Adipocyte (in vitro differentiated cells): ENCODE measurements at regions not wholly inside any gene's neighbourhood (a gene's known extent, or its start where the extent isn't known, plus 50 kb on each side); places are given as distances from the start of the nearest gene placed in this dataset.
A peak's percentile ranks its signal among the peaks of the same experiment; 100 is the strongest.
"Not testable (repeated sequence)": the region's sequence is repeated elsewhere in the genome, so short reads cannot be mapped to it uniquely, and the experiment has no call there.

ENCODE experiments used
- DNase-seq: peaks from one replicate; pipeline ENCODE4 v3.0.0-alpha.2; 2015; ENCODE audit warnings: low read depth
- H3K27me3 ChIP-seq: replicated peaks from 2 replicates; pipeline ENCODE4 v1.7.0; 2013; ENCODE audit warnings: mild to moderate bottlenecking, low read length, moderate library complexity; ENCODE audit not compliant: control insufficient read depth, insufficient read depth
- H3K36me3 ChIP-seq: 2 replicates; pipeline ENCODE4 v1.7.0; 2013; ENCODE audit warnings: low read length, mild to moderate bottlenecking, moderate library complexity; ENCODE audit not compliant: control insufficient read depth, insufficient read depth, severe bottlenecking
- H3K4me1 ChIP-seq: 2 replicates; pipeline ENCODE4 v1.7.0; 2013; ENCODE audit warnings: mild to moderate bottlenecking, low read length, moderate library complexity; ENCODE audit not compliant: control insufficient read depth, insufficient read depth
- H3K4me3 ChIP-seq: 2 replicates; pipeline ENCODE4 v1.7.0; 2013; ENCODE audit warnings: mild to moderate bottlenecking, low read length, moderate library complexity
- H3K9ac ChIP-seq: 2 replicates; pipeline ENCODE4 v1.7.0; 2013; ENCODE audit warnings: mild to moderate bottlenecking, low read length, moderate library complexity
- H3K9me3 ChIP-seq: 2 replicates; pipeline ENCODE4 v1.7.0; 2013; ENCODE audit warnings: mild to moderate bottlenecking, low read length, moderate library complexity; ENCODE audit not compliant: control insufficient read depth

DNA sequence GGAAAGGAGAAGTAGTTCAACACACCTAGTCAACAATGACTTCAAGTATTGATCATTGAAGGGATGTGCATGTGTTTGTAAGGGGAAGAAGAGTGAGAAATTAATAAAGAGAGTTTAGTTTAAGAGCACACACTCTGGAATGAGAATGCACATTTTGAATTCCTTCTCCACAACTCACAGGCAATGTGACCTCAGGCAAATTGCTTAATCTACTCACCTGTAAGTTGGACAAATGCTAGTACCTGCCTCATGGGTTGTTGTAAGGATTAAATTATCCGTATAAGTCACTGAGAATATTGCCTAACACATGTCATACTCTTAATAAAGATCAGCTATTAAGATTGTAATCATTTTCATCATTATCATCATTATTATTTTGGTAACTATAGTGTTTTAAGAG lies 204.0 kb upstream of the NFIA start:
- no peaks in the 10 kb centered on the region for H3K27me3 ChIP-seq
- H3K9me3 ChIP-seq = no peaks in the 10 kb centered on the region
- no peak for DNase-seq
- H3K9ac ChIP-seq = no peak overlapping the region
- peaks cover 7% of the 10 kb centered on the region for H3K4me1 ChIP-seq
- no peaks in the 10 kb centered on the region for H3K36me3 ChIP-seq
- H3K4me3 ChIP-seq = no peak overlapping the region

DNA sequence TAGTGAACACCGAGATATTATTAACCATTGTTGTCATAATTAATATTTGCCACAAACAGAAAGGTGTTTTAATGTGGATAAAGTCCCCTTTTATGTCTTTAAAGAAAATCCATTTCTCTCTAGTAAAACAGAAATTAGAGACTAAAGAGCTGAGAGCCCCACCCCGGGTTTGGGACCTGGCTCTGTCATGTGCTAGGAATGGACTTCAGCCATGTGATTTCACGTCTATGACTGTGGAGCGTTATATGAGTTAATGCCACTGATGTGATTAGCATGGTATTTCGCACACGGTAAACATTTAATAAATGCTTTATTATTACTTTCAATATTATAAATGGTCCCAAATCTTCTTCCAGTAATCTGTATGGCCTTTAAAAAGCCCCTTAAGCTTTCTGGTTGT lies 205.0 kb upstream of the NFIA start:
- Histone ChIP-seq H3K36me3 (no peaks in the 10 kb centered on the region), H3K27me3 (no peaks in the 10 kb centered on the region), H3K4me3 (no peak overlapping the region), H3K4me1 (peaks cover 7% of the 10 kb centered on the region), H3K9ac (no peak overlapping the region), H3K9me3 (no peaks in the 10 kb centered on the region)
- DNase-seq = no peak

GRCh38 chr1:60876952-60877351 lies 205.4 kb upstream of the NFIA start:
- no peaks in the 10 kb centered on the region for H3K9me3 ChIP-seq
- no peak overlapping the region for H3K4me3 ChIP-seq
- DNase-seq = no peak
- H3K4me1 ChIP-seq = peaks cover 7% of the 10 kb centered on the region
- no peaks in the 10 kb centered on the region for H3K36me3 ChIP-seq
- H3K27me3 ChIP-seq = no peaks in the 10 kb centered on the region
- no peak overlapping the region for H3K9ac ChIP-seq

DNA sequence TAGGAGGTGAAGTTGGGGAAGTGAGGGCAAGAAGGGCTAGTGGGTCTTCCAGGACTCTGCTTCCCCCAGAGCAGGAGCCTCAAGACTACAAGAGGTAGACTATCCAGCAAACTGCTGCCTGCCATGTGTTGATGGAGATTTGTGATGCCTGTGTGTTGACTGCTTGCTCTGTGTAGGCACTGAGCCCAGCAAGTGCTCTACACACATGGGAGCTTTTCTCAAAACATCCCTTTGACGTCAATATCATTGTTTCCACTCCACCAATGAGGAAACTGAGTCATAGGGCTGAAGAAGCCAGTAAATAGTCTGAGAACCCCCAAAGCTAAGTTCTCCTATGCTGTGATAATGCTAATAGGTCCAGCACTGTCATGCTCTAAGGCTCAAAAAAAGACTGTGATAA lies 207.2 kb upstream of the NFIA start:
- Histone ChIP-seq H3K4me3 (no peak overlapping the region), H3K9ac (no peak overlapping the region), H3K4me1 (peaks cover 4% of the 10 kb centered on the region), H3K27me3 (no peaks in the 10 kb centered on the region), H3K36me3 (no peaks in the 10 kb centered on the region), H3K9me3 (no peaks in the 10 kb centered on the region)
- DNase-seq = no peak

DNA sequence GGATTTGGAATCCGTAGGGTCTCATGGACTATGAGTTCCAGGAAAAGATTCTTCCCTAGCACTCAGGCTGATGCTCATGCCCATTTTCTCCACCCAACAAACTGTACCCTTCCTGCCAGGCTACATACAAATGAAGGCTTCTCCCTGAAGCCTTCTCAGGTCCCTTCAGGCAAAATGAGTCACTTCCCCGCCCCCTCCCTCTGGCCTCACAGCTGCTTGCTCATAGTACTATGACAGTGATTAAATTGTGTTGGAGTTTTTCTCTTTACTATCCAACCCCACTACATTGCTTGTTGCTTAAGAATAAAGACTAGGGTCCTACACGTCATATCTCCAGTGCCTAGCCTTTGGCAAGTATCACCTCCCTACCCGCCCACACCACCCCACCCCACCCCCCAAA lies 207.6 kb upstream of the NFIA start:
- Histone ChIP-seq H3K36me3 (no peaks in the 10 kb centered on the region), H3K27me3 (no peaks in the 10 kb centered on the region), H3K9me3 (no peaks in the 10 kb centered on the region), H3K9ac (no peak overlapping the region), H3K4me1 (peaks cover 4% of the 10 kb centered on the region), H3K4me3 (no peak overlapping the region)
- DNase-seq = peak; percentile 68

DNA sequence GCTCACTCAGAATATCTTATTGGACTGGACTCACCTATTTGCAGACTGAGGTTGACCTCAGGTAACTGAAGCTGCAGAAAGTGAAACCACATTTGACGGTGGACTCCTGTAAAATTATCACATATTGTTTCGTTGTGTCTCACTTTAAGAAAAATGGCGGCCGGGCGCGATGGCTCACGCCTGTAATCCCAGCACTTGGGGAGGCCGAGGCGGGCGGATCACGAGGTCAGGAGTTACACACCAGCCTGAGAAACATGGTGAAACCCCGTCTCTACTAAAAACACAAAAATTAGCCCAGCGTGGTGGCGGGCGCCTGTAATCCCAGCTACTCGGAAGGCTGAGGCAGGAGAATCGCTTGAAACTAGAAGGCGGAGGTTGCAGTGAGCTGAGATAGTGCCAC lies 209.0 kb upstream of the NFIA start:
- DNase-seq, H3K9ac ChIP-seq, H3K9me3 ChIP-seq, H3K27me3 ChIP-seq, H3K36me3 ChIP-seq, H3K4me1 ChIP-seq, H3K4me3 ChIP-seq: not testable (repeated sequence)

DNA sequence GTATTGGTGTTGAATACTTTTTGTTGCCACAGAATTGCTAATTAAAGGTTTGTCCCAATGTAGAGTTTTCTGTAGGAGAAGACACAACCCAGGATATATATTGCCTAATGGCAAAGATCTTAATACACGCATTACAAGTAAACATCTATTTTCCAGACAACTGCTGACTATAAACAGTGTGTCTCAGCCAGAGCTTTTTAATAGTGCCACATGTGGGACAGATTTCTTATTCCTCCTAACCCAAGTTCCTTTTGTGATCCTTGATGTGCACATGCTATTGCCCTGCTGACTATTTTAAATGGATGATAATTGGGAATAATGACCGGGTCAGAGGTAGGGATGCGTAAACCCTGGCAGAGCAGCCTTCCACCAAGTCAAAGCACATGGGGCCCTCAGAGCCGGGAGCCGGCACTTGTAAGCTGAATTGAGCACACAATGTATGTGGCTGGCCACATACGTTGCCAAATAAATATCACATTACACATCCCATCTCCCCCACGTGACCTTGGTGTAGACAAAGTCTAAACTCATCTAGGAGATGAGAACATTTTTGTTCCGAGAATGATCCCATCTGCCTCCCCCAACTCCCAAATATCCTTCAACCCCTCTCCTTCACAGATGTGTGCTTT lies 209.8 kb upstream of the NFIA start:
- no peaks in the 10 kb centered on the region for H3K27me3 ChIP-seq
- DNase-seq = no peak
- H3K36me3 ChIP-seq = no peaks in the 10 kb centered on the region
- no peak overlapping the region for H3K4me3 ChIP-seq
- no peaks in the 10 kb centered on the region for H3K9me3 ChIP-seq
- H3K9ac ChIP-seq = no peak overlapping the region
- peaks cover 5% of the 10 kb centered on the region for H3K4me1 ChIP-seq

- no peak overlapping the region for H3K9ac ChIP-seq
- no peaks in the 10 kb centered on the region for H3K27me3 ChIP-seq
- H3K4me1 ChIP-seq = peaks cover 16% of the 10 kb centered on the region
- no peaks in the 10 kb centered on the region for H3K36me3 ChIP-seq
- H3K9me3 ChIP-seq = no peaks in the 10 kb centered on the region
- H3K4me3 ChIP-seq = no peak overlapping the region
- no peak for DNase-seq
These were observed 212.0 kb upstream of the NFIA start for GRCh38 chr1:60870269-60870865.

DNA sequence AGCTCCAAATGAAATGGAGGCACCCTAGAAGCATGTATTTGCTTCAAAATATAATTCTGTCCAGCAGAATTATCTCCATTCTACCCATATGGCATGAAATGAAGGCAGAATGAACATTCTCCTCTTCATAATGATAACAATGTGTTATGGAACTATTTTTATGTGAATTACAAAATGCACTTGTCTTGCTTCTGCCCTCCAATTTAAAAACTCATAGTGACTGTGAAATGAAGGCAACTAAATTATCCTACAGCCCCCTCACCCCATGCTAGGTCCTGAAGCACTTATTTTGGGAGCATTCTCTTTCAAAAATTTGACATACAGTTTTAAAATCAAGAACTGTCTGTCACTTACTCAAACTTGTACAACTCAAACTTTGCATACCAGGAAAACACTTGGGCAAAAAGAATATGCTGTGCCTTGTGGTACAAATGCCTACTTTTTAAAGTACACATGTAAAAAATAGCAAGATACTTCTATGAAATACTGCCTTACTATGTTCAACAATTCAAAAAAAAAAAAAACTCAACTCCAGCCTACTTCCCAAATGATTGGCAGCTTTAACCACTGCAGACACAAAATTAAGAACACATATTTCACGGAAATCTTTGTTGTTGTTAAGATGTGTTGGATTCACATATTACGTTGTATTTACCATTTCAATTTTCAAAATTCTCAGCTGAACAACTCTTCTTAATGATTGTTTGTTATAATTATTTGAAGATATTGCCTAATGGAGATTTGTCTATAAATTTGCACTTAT lies 213.3 kb upstream of the NFIA start:
- no peak for DNase-seq
- H3K9ac ChIP-seq = no peak overlapping the region
- no peaks in the 10 kb centered on the region for H3K27me3 ChIP-seq
- no peaks in the 10 kb centered on the region for H3K9me3 ChIP-seq
- no peaks in the 10 kb centered on the region for H3K36me3 ChIP-seq
- no peak overlapping the region for H3K4me3 ChIP-seq
- H3K4me1 ChIP-seq = peaks cover 13% of the 10 kb centered on the region

DNA sequence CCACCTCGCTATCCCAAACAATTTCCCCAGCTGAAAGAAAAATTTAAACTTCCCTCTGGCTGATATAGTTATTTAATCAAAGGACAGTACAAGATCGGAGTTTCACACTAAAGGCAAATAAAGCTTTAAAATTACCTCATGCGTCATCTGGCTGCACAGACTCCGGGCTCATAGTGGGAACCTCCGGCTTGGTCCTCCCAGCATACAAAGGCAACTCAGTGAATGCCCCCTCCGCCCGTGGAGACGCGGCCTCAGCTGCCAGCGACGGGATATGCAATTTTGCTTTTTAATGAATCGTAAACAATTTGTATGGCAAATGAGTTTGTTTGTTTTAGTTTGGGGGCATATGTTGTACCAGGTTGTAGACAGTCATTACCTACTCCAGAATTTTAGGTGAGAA lies 214.6 kb upstream of the NFIA start:
- DNase-seq = no peak
- H3K27me3 ChIP-seq = no peaks in the 10 kb centered on the region
- no peak overlapping the region for H3K4me3 ChIP-seq
- H3K9me3 ChIP-seq = no peaks in the 10 kb centered on the region
- no peaks in the 10 kb centered on the region for H3K36me3 ChIP-seq
- no peak overlapping the region for H3K9ac ChIP-seq
- H3K4me1 ChIP-seq = peaks cover 13% of the 10 kb centered on the region

- no peaks in the 10 kb centered on the region for H3K36me3 ChIP-seq
- peaks cover 13% of the 10 kb centered on the region for H3K4me1 ChIP-seq
- H3K9me3 ChIP-seq = no peaks in the 10 kb centered on the region
- peak; percentile 29 for DNase-seq
- H3K9ac ChIP-seq = peak overlapping the region; percentile 35
- H3K4me3 ChIP-seq = peak overlapping the region; percentile 15
- H3K27me3 ChIP-seq = no peaks in the 10 kb centered on the region
These were observed 215.3 kb upstream of the NFIA start for GRCh38 chr1:60866917-60867531.
